ENCODE measurements at regions not wholly inside any gene's neighbourhood (a gene's known extent, or its start where the extent isn't known, plus 50 kb on each side); places are given as distances from the start of the nearest gene placed in this dataset.
"Not testable (repeated sequence)": the region's sequence is repeated elsewhere in the genome, so short reads cannot be mapped to it uniquely, and the experiment has no call there.

DNA sequence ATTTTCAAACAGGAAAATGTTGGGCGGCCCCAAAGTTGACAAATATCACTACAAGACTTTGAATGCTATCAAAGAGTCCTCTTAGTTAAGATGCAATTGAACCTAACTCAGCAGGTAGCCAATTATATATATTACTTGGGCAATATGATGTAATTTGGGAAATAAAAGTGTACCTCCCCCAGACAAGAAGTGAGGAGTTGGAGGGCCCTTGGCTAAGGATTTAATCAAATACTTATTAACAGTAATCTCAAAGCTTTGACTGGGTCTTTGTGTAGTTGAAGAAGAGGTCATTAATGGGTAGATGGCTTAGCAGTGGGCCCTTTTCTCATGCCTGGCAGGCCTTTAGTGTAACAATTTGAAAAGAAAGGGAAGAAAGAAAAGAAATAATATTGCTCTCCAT lies 599.0 kb downstream of the CSNK1G3 start:
- ATAC-seq (no peak), DNase-seq (no peak)
- H3K9me3 ChIP-seq = no peaks in the 10 kb centered on the region
- H3K4me3 ChIP-seq = no peak overlapping the region
- intact Hi-C loops (cut with DNase I, micrococcal nuclease) = no loop called here
- H3K4me1 ChIP-seq (ENCODE audit: low read depth) = no peaks in the 10 kb centered on the region
- H3K36me3 ChIP-seq (ENCODE audit: low read depth) = no peaks in the 10 kb centered on the region
- TF ChIP-seq, protein P1, sequence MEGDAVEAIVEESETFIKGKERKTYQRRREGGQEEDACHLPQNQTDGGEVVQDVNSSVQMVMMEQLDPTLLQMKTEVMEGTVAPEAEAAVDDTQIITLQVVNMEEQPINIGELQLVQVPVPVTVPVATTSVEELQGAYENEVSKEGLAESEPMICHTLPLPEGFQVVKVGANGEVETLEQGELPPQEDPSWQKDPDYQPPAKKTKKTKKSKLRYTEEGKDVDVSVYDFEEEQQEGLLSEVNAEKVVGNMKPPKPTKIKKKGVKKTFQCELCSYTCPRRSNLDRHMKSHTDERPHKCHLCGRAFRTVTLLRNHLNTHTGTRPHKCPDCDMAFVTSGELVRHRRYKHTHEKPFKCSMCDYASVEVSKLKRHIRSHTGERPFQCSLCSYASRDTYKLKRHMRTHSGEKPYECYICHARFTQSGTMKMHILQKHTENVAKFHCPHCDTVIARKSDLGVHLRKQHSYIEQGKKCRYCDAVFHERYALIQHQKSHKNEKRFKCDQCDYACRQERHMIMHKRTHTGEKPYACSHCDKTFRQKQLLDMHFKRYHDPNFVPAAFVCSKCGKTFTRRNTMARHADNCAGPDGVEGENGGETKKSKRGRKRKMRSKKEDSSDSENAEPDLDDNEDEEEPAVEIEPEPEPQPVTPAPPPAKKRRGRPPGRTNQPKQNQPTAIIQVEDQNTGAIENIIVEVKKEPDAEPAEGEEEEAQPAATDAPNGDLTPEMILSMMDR (IDR thresholded peaks at IDR 0.05) = no peak

DNA sequence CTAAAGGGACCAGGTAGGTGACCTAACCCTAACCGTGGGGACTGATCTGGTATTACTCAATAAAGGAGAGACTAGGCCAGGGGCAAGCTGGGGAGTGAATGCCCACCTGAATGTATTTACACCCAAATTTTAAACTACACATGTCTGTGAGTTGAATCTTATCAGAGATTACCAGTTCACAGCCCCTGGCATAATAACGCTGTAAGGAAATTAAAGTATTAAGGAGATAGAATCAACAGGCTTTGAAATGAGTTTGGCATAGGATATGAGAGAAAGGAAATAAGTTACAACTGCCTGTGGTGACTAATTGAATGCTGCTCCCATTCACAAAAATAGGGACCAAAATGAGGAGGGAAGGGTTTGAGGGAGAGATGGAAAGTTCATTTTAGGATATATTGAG lies 593.3 kb downstream of the CSNK1G3 start:
- no peaks in the 10 kb centered on the region for H3K4me1 ChIP-seq (ENCODE audit: low read depth)
- no peaks in the 10 kb centered on the region for H3K36me3 ChIP-seq (ENCODE audit: low read depth)
- DNase-seq (no peak), ATAC-seq (no peak)
- intact Hi-C loops (cut with DNase I, micrococcal nuclease) = no loop called here
- no peak overlapping the region for H3K4me3 ChIP-seq
- TF ChIP-seq, protein P1 (IDR thresholded peaks at IDR 0.05) = no peak
- no peaks in the 10 kb centered on the region for H3K9me3 ChIP-seq

DNA sequence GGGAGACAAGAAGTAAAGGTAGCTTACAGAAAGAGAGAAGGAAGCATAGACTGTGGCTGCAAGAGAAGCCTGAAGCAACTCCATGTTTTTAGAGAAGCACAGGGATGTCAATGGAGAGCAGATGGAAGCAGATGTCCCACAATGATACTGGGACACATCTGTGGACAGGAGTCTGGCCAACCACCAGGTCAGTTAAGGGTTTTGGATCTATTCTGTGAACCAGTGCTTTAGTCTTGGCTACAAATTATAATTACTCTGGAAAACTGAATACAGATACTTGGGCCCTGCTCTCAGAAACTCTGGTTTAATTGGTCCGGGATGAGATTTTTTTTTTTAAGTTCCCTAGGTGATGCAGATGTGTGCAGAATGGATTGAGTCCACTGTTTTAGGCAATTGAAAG lies 592.8 kb downstream of the CSNK1G3 start:
- Histone ChIP-seq H3K4me3 (no peak overlapping the region), H3K9me3 (no peaks in the 10 kb centered on the region), H3K36me3 (ENCODE audit: low read depth) (no peaks in the 10 kb centered on the region), H3K4me1 (ENCODE audit: low read depth) (no peaks in the 10 kb centered on the region)
- no peak for ATAC-seq
- no peak for DNase-seq
- intact Hi-C loops (cut with DNase I, micrococcal nuclease) = no loop called here
- TF ChIP-seq, protein P1 (IDR thresholded peaks at IDR 0.05) = no peak

DNA sequence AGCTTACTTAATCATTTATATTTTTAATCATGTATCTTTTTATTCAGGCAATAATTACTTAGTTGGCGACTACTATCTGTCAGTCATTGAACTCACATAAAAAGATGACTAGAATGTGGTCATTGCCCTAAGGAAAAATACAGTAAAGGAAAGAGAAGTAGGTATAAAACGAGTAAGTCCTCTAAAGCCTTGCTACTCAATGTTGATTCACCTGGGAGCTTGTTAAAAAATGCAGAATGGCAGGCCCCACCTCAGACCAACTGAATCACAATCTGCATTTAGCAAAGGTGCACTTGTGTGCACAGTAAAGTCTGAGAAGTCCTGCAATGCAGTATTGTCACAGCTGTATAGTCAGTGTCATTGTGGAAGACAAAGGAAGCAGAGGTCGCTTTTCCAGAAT lies 592.4 kb downstream of the CSNK1G3 start:
- DNase-seq = no peak
- no peak for ATAC-seq
- intact Hi-C loops (cut with DNase I, micrococcal nuclease) = no loop called here
- Histone ChIP-seq H3K4me3 (no peak overlapping the region), H3K9me3 (no peaks in the 10 kb centered on the region), H3K4me1 (ENCODE audit: low read depth) (no peaks in the 10 kb centered on the region), H3K36me3 (ENCODE audit: low read depth) (no peaks in the 10 kb centered on the region)
- TF ChIP-seq, protein P1 (IDR thresholded peaks at IDR 0.05) = no peak

DNA sequence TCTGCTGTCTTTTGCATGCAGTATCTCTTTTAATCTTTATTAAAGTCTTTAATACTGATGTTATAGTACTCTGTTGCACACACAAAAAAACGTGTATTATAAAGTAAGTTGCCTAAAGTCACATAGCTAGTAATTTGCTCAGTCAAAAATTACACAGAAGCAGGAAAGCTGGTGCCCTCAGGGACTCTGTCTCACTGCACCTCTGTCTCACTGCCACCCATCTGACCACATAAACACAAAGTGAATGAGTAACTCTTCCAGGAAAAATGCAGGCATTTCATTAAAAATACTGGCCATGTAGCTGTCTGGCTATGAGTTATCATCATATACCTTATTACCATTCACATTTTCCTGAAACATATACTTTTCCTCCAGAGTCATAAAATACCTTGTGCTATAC lies 591.7 kb downstream of the CSNK1G3 start:
- H3K9me3 ChIP-seq = no peaks in the 10 kb centered on the region
- H3K36me3 ChIP-seq (ENCODE audit: low read depth) = no peaks in the 10 kb centered on the region
- H3K4me1 ChIP-seq (ENCODE audit: low read depth) = no peaks in the 10 kb centered on the region
- ATAC-seq = no peak
- no peak for DNase-seq
- TF ChIP-seq, protein P1 (IDR thresholded peaks at IDR 0.05) = no peak
- intact Hi-C loops (cut with DNase I, micrococcal nuclease) = no loop called here
- H3K4me3 ChIP-seq = no peak overlapping the region

DNA sequence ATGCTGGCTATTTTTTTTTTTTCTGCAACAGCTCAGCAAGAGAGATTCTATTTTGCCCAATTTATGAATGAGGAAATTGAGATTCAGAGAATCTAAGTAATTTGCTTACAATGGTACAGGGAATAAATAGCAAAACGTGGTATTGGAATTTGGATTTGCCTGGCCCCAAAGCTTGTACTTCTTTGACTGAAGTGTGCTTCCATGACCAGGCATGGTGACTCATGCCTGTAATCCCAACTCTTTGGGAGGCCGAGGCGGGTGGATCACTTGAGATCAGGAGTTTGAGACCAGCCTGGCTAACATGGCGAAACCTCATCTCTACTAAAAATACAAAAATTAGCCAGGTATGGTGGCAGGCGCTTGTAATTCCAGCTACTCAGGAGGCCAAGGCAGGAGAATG lies 591.1 kb downstream of the CSNK1G3 start:
- intact Hi-C loops (cut with DNase I, micrococcal nuclease); ATAC-seq; H3K4me3 ChIP-seq; H3K36me3 ChIP-seq (ENCODE audit: low read depth); H3K9me3 ChIP-seq; DNase-seq; H3K4me1 ChIP-seq (ENCODE audit: low read depth): not testable (repeated sequence)

All from mucosa of descending colon (tissue), 3 donors.